Natural killer cell (primary cell): ENCODE measurements at regions not wholly inside any gene's neighbourhood (a gene's known extent, or its start where the extent isn't known, plus 50 kb on each side); places are given as distances from the start of the nearest gene placed in this dataset.

ENCODE experiments used
- ATAC-seq, 3 donors: fragments of 150-1000 bp in 2 of 3; fragments of 200-7000 bp in 1 of 3; cut with Tn5 transposase; 1 replicate in 1 of 3; 2 replicates in 2 of 3; pipeline ENCODE4 v1.10.0; 2021; ENCODE audit warnings: mild to moderate bottlenecking in 2 of 3, moderate library complexity in 2 of 3
- DNase-seq, 2 donors: peaks; one replicate each; pipeline versions ENCODE4 v3.0.0 to v3.0.0-alpha.2; 2013 to 2021; ENCODE audit warnings: mixed read lengths in 1 of 2
- H3K27ac ChIP-seq: one replicate; pipeline ENCODE4 v1.5.1; 2013; ENCODE audit warnings: mild to moderate bottlenecking, low read length
- H3K27me3 ChIP-seq: one replicate; pipeline ENCODE4 v1.6.1; 2013; ENCODE audit warnings: low read length; ENCODE audit not compliant: control insufficient read depth, insufficient read depth
- H3K36me3 ChIP-seq: one replicate; pipeline ENCODE4 v1.6.1; 2013; ENCODE audit warnings: low read length; ENCODE audit not compliant: control insufficient read depth, insufficient read depth
- H3K4me1 ChIP-seq: one replicate; pipeline ENCODE4 v1.6.1; 2013; ENCODE audit warnings: low read length; ENCODE audit not compliant: control insufficient read depth, insufficient read depth
- H3K4me3 ChIP-seq: one replicate; pipeline ENCODE4 v1.5.1; 2013; ENCODE audit warnings: low read length
- H3K9me3 ChIP-seq: one replicate; pipeline ENCODE4 v1.6.1; 2013; ENCODE audit warnings: low read length; ENCODE audit not compliant: control insufficient read depth, insufficient read depth
- H3K27ac Mint-ChIP-seq, 2 donors: one replicate each; pipeline ENCODE4 v1.8.0; 2022; ENCODE audit warnings: mild to moderate bottlenecking in 2 of 2, mixed read lengths in 2 of 2, moderate library complexity in 1 of 2
- H3K27me3 Mint-ChIP-seq, 2 donors: one replicate each; pipeline ENCODE4 v1.8.0; 2022; ENCODE audit warnings: low read depth in 2 of 2, mixed read lengths in 2 of 2
- H3K36me3 Mint-ChIP-seq: one replicate; pipeline ENCODE4 v1.8.0; 2022; ENCODE audit warnings: mixed read lengths
- H3K4me1 Mint-ChIP-seq, 2 donors: one replicate each; pipeline ENCODE4 v1.8.0; 2022; ENCODE audit warnings: mixed read lengths in 2 of 2
- H3K4me3 Mint-ChIP-seq: one replicate; pipeline ENCODE4 v1.8.0; 2022; ENCODE audit warnings: mild to moderate bottlenecking, moderate library complexity, mixed read lengths
- H3K9me3 Mint-ChIP-seq, 2 donors: one replicate each; pipeline ENCODE4 v1.8.0; 2022; ENCODE audit warnings: mixed read lengths in 2 of 2
- WGBS: methylation state at CpG from one replicate; pipeline ENCODE4 v1.1.7; 2013; ENCODE audit warnings: missing lambda C conversion rate; ENCODE audit not compliant: insufficient coverage; 5-methylcytosine and 5-hydroxymethylcytosine counted together
- intact Hi-C: fragments of 100-400 bp; cut with micrococcal nuclease; formaldehyde crosslinking; loops from one replicate; pipeline ENCODE4 v1.14.2; 2022
- TF ChIP-seq, protein P1 (sequence below): fragments of 200-600 bp; IDR thresholded peaks from one replicate; pipeline ENCODE4 v1.8.0; 2022; ENCODE audit warnings: antibody characterized with exemption

DNA sequence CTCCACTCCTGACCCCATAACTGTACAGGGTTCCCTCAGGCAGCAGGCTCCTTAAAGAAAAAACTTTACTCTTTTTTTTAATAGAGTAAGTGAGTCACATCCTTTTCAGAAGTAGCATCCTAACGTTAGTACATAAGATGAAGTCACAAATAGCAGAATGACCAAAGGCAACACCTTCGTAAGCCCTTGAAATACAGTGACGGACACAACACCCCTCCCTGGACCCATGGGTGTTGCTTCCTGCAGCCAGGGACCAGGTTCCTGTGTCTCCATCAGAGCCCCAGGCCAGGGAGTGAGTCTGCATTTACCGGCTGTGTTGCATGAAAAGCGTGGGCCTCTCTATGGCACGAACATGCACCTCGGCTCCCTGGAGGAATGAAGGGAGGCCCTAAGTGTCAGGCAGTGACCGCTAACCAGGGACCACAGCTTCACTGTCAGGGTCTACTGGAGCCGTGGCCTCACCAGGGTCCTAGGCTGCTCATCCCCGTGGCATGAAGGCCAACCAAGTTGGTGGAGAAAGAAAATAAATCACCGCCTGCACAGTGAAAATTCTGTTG is 340.0 kb upstream of the SFSWAP start:
- Mint-ChIP-seq H3K4me1 (no peaks in the 10 kb centered on the region), H3K27me3 (peaks cover 0 to 3% of the 10 kb centered on the region in 2 donors), H3K27ac (no peak overlapping the region), H3K9me3 (no peaks in the 10 kb centered on the region), H3K36me3 (no peaks in the 10 kb centered on the region), H3K4me3 (no peak overlapping the region)
- TF ChIP-seq, protein P1, sequence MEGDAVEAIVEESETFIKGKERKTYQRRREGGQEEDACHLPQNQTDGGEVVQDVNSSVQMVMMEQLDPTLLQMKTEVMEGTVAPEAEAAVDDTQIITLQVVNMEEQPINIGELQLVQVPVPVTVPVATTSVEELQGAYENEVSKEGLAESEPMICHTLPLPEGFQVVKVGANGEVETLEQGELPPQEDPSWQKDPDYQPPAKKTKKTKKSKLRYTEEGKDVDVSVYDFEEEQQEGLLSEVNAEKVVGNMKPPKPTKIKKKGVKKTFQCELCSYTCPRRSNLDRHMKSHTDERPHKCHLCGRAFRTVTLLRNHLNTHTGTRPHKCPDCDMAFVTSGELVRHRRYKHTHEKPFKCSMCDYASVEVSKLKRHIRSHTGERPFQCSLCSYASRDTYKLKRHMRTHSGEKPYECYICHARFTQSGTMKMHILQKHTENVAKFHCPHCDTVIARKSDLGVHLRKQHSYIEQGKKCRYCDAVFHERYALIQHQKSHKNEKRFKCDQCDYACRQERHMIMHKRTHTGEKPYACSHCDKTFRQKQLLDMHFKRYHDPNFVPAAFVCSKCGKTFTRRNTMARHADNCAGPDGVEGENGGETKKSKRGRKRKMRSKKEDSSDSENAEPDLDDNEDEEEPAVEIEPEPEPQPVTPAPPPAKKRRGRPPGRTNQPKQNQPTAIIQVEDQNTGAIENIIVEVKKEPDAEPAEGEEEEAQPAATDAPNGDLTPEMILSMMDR = no peak
- no peaks in the 10 kb centered on the region for H3K27me3 ChIP-seq
- no peaks in the 10 kb centered on the region for H3K36me3 ChIP-seq
- ATAC-seq (no peak), DNase-seq (no peak)
- 75% methylated on average over 11 of the region's 11 CpGs for WGBS
- H3K27ac ChIP-seq = no peak overlapping the region
- H3K9me3 ChIP-seq = no peaks in the 10 kb centered on the region
- no peaks in the 10 kb centered on the region for H3K4me1 ChIP-seq
- intact Hi-C loops = no loop called here
- H3K4me3 ChIP-seq = no peak overlapping the region

DNA sequence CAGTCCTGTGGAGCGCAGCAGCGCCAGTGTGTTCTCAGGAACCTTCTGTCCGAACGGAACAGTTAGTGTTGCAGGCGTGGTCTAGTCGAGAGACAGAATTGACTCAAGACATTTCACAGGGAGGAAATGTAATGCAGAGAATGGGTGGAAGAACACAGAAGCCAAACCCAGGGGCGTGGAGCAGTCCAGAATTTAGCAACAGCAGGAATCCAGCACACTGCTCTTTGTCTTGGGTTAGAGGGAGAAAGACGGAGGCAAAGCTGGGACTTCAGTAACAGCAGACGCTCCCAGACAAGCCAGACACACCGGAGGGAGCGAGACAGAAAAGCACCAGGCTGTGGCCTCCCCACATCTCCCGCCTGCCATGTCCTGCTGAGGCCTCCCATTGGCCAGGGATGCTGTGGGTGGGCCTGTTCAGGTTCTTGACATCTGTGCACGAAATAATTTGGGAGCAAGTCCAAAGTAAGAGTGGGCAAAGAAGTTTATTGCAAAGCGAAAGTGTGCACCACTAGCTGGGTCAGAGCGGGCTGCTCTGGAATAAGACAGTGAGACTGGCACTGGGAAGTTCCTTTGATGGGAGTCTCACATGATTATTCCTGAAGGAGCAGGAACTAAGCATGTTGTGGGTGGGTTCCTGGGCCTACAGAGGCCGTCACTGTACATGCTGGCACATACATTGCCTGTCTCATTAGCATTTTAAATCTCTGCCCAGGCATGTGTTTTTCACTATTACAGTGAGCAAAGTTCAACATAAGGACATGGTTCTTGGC is 339.3 kb upstream of the SFSWAP start:
- H3K27me3 Mint-ChIP-seq = peaks cover 0 to 3% of the 10 kb centered on the region in 2 donors
- no peak overlapping the region for H3K4me3 ChIP-seq
- H3K4me1 ChIP-seq = no peaks in the 10 kb centered on the region
- no peaks in the 10 kb centered on the region for H3K9me3 Mint-ChIP-seq
- no peaks in the 10 kb centered on the region for H3K36me3 ChIP-seq
- no peak for ATAC-seq
- H3K4me1 Mint-ChIP-seq = no peaks in the 10 kb centered on the region
- no peaks in the 10 kb centered on the region for H3K9me3 ChIP-seq
- no peak overlapping the region for H3K27ac Mint-ChIP-seq
- H3K4me3 Mint-ChIP-seq = no peak overlapping the region
- intact Hi-C loops = no loop called here
- H3K27ac ChIP-seq = no peak overlapping the region
- H3K27me3 ChIP-seq = no peaks in the 10 kb centered on the region
- WGBS = 85% methylated on average over 16 of the region's 16 CpGs
- H3K36me3 Mint-ChIP-seq = no peaks in the 10 kb centered on the region
- no peak for DNase-seq
- TF ChIP-seq, protein P1 = no peak

DNA sequence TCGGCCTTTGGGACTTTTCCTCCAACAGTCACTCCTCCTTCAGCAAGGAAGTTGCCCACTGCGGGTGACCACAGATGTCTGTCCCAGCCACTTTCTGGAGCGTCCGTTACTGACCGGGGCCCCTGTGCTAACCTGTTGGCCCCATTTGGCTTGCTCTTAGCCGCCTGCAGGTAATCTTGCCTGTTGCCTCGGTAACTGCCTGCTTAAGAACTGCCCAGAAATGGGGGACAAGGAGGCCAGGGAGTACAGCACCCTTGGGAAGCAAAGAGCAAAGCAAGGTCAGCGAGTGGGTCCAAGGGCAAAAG is 338.8 kb upstream of the SFSWAP start:
- no peaks in the 10 kb centered on the region for H3K36me3 Mint-ChIP-seq
- Histone ChIP-seq H3K27ac (no peak overlapping the region), H3K9me3 (no peaks in the 10 kb centered on the region), H3K4me3 (no peak overlapping the region), H3K27me3 (no peaks in the 10 kb centered on the region), H3K4me1 (no peaks in the 10 kb centered on the region), H3K36me3 (no peaks in the 10 kb centered on the region)
- ATAC-seq (no peak), DNase-seq (no peak)
- TF ChIP-seq, protein P1 = no peak
- WGBS = 91% methylated on average over 8 of the region's 8 CpGs
- peaks cover 0 to 3% of the 10 kb centered on the region in 2 donors for H3K27me3 Mint-ChIP-seq
- H3K27ac Mint-ChIP-seq = no peak overlapping the region
- H3K4me1 Mint-ChIP-seq = no peaks in the 10 kb centered on the region
- H3K4me3 Mint-ChIP-seq = no peak overlapping the region
- H3K9me3 Mint-ChIP-seq = no peaks in the 10 kb centered on the region
- intact Hi-C loops = no loop called here
